HCT116 (cell line): ENCODE measurements at regions not wholly inside any gene's neighbourhood (a gene's known extent, or its start where the extent isn't known, plus 50 kb on each side); places are given as distances from the start of the nearest gene placed in this dataset.

Source experiments
- CTCF ChIP-seq, 3 experiments: fragments of 200-600 bp in 1 of 3; sonication (generic) in 1 of 3; IDR thresholded peaks in 2 of 3; conservative IDR thresholded peaks in 1 of 3; 2 replicates each; pipeline ENCODE4 v1.5.1; 2012 to 2017; ENCODE audit warnings: low read depth in 2 of 3, low read length in 2 of 3, antibody characterized with exemption in 1 of 3, borderline replicate concordance in 1 of 3, control low read depth in 1 of 3, mild to moderate bottlenecking in 1 of 3, mixed read lengths in 1 of 3, mixed run types in 1 of 3, moderate library complexity in 1 of 3; ENCODE audit not compliant: insufficient read depth in 1 of 3
- POLR2AphosphoS5 ChIP-seq: IDR thresholded peaks from 2 replicates; pipeline ENCODE4 v1.6.1; 2011; ENCODE audit warnings: mild to moderate bottlenecking, low read depth, low read length, moderate library complexity
- TCF7L2 ChIP-seq: IDR thresholded peaks from 2 replicates; pipeline ENCODE4 v1.7.0; 2011; ENCODE audit warnings: borderline replicate concordance, inconsistent platforms; ENCODE audit not compliant: insufficient read depth, insufficient read length; ENCODE audit errors: extremely low read depth
- ZFX ChIP-seq: fragments of 450-650 bp; IDR thresholded peaks from 2 replicates; pipeline ENCODE4 v1.6.1; 2017

- TF ChIP-seq CTCF (IDR thresholded peaks at IDR 0.05 in 2 of 3, conservative IDR thresholded peaks at IDR 0.05 in 1 of 3; ENCODE audit: borderline replicate concordance in 1 of 3, insufficient read depth in 1 of 3, low read depth in 2 of 3, low read length in 2 of 3) (no peak), TCF7L2 (no peak), POLR2AphosphoS5 (no peak), ZFX (no peak)
Measured at GRCh38 chr4:155548173-155548572, 118.5 kb upstream of the GUCY1A1 start.
